Common myeloid progenitor, CD34-positive (primary cell): ENCODE measurements at regions not wholly inside any gene's neighbourhood (a gene's known extent, or its start where the extent isn't known, plus 50 kb on each side); places are given as distances from the start of the nearest gene placed in this dataset.

ENCODE experiments used
- CTCF ChIA-PET: fragments of 350-600 bp; sonication (Branson Sonifier 250); formaldehyde crosslinking; loops from one replicate; lab custom pipeline; 2021; ENCODE audit warnings: antibody characterized with exemption; lab: Charles Lee
- POLR2A ChIA-PET: fragments of 350-600 bp; sonication (Branson Sonifier 250); formaldehyde crosslinking; loops from one replicate; lab custom pipeline; 2021; ENCODE audit warnings: antibody characterized with exemption; lab: Charles Lee
- DNase-seq, 3 donors: peaks; one replicate each; pipeline versions ENCODE4 v3.0.0 to v3.0.0-alpha.2; 2013
- H3K27ac ChIP-seq, 2 experiments: 1 replicate in 1 of 2; 2 replicates in 1 of 2; pipeline ENCODE4 v1.7.0; 2013; ENCODE audit warnings: inconsistent platforms in 2 of 2, low read length in 2 of 2, mild to moderate bottlenecking in 2 of 2, low read depth in 1 of 2, moderate library complexity in 1 of 2; ENCODE audit not compliant: severe bottlenecking in 2 of 2, insufficient read depth in 1 of 2, poor library complexity in 1 of 2
- H3K27me3 ChIP-seq, 5 experiments: replicated peaks in 2 of 5; 1 replicate in 3 of 5; 2 replicates in 2 of 5; pipeline versions ENCODE4 v1.6.1 to v1.7.0; 2013; ENCODE audit warnings: low read length in 4 of 5, mild to moderate bottlenecking in 2 of 5, moderate library complexity in 2 of 5, inconsistent platforms in 1 of 5; ENCODE audit not compliant: insufficient read depth in 5 of 5, control insufficient read depth in 4 of 5
- H3K36me3 ChIP-seq, 4 experiments: 1 replicate in 2 of 4; 2 replicates in 2 of 4; pipeline versions ENCODE4 v1.6.1 to v1.7.0; 2013; ENCODE audit warnings: low read length in 3 of 4, control low read depth in 1 of 4, mild to moderate bottlenecking in 1 of 4; ENCODE audit not compliant: control insufficient read depth in 4 of 4, insufficient read depth in 4 of 4
- H3K4me1 ChIP-seq, 4 experiments: 1 replicate in 3 of 4; 2 replicates in 1 of 4; pipeline versions ENCODE4 v1.6.1 to v1.7.1; 2013; ENCODE audit warnings: low read length in 3 of 4, mild to moderate bottlenecking in 3 of 4, control low read depth in 1 of 4, inconsistent platforms in 1 of 4, moderate library complexity in 1 of 4; ENCODE audit not compliant: control insufficient read depth in 4 of 4, insufficient read depth in 4 of 4; ENCODE audit errors: control extremely low read depth in 1 of 4
- H3K4me3 ChIP-seq, 7 experiments: 1 replicate in 4 of 7; 2 replicates in 3 of 7; pipeline versions ENCODE4 v1.5.1 to v1.7.0; 2013; ENCODE audit warnings: mild to moderate bottlenecking in 7 of 7, low read length in 6 of 7, moderate library complexity in 6 of 7, inconsistent platforms in 2 of 7, low read depth in 2 of 7, control low read depth in 1 of 7; ENCODE audit not compliant: insufficient read depth in 4 of 7, control insufficient read depth in 1 of 7; ENCODE audit errors: extremely low read depth in 1 of 7
- H3K9me3 ChIP-seq, 5 experiments: 1 replicate in 4 of 5; 2 replicates in 1 of 5; pipeline versions ENCODE4 v1.6.1 to v1.7.1; 2013; ENCODE audit warnings: low read length in 4 of 5, mild to moderate bottlenecking in 2 of 5, inconsistent platforms in 1 of 5, low read depth in 1 of 5, moderate library complexity in 1 of 5; ENCODE audit not compliant: control insufficient read depth in 4 of 5, insufficient read depth in 2 of 5; ENCODE audit errors: control extremely low read depth in 1 of 5
- WGBS: methylation state at CpG from one replicate; pipeline ENCODE4 v1.1.5; 2013; ENCODE audit not compliant: insufficient coverage; 5-methylcytosine and 5-hydroxymethylcytosine counted together

GRCh38 chr7:84425702-84426259 lies 231.2 kb upstream of the SEMA3A start:
- no peaks in the 10 kb centered on the region for H3K27me3 ChIP-seq
- ChIA-PET CTCF (no interaction called here), POLR2A (no interaction called here)
- H3K9me3 ChIP-seq = no peaks in the 10 kb centered on the region
- peak in 2 of 3 donors; percentile 2 to 12 for DNase-seq
- no peak overlapping the region for H3K4me3 ChIP-seq
- no peaks in the 10 kb centered on the region for H3K4me1 ChIP-seq
- no CpG with 5 or more reads among the region's 5 CpGs for WGBS
- H3K36me3 ChIP-seq = no peaks in the 10 kb centered on the region
- H3K27ac ChIP-seq = no peak overlapping the region

DNA sequence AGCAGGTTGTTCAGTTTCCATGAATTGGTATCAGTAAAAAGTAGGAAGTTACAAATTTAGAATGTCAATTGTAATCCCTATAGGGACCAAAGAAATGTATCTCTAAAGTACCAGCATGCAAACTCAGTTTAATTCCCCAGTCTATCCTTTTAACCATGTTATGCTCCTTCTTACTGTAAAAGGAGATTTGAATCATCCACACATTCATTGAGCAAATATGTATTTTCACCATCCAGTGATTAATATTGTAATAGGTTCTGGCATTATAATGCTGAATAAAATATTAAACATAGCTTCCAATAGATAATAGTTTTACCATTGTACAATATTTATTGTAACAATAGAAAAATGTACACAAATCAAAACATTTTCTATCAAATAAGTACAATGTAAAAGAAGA lies 228.2 kb upstream of the SEMA3A start:
- Histone ChIP-seq H3K27ac (no peak overlapping the region), H3K27me3 (no peaks in the 10 kb centered on the region), H3K36me3 (no peaks in the 10 kb centered on the region), H3K9me3 (no peaks in the 10 kb centered on the region), H3K4me3 (no peak overlapping the region), H3K4me1 (no peaks in the 10 kb centered on the region)
- POLR2A ChIA-PET = no interaction called here
- DNase-seq = no peak
- CTCF ChIA-PET = no interaction called here

- H3K27ac ChIP-seq = no peak overlapping the region
- POLR2A ChIA-PET = no interaction called here
- no peaks in the 10 kb centered on the region for H3K4me1 ChIP-seq
- H3K27me3 ChIP-seq = no peaks in the 10 kb centered on the region
- H3K36me3 ChIP-seq = no peaks in the 10 kb centered on the region
- DNase-seq = no peak
- H3K9me3 ChIP-seq = peaks cover 0 to 1% (median 0%) of the 10 kb centered on the region in 5 experiments
- H3K4me3 ChIP-seq = no peak overlapping the region
- CTCF ChIA-PET = no interaction called here
- no CpG with 5 or more reads among the region's 2 CpGs for WGBS
Observed at GRCh38 chr7:84412161-84412969, 217.8 kb upstream of the SEMA3A start.

- Histone ChIP-seq H3K4me1 (no peaks in the 10 kb centered on the region), H3K27me3 (no peaks in the 10 kb centered on the region), H3K9me3 (peaks cover 0 to 5% (median 0%) of the 10 kb centered on the region in 5 experiments), H3K4me3 (no peak overlapping the region), H3K27ac (no peak overlapping the region), H3K36me3 (no peaks in the 10 kb centered on the region)
- POLR2A ChIA-PET = no interaction called here
- no peak for DNase-seq
- CTCF ChIA-PET = no interaction called here
- no CpG with 5 or more reads among the region's 1 CpG for WGBS
Observed at GRCh38 chr7:84399661-84400060, 205.1 kb upstream of the SEMA3A start.

- POLR2A ChIA-PET = no interaction called here
- no peaks in the 10 kb centered on the region for H3K9me3 ChIP-seq
- H3K36me3 ChIP-seq = no peaks in the 10 kb centered on the region
- no peak overlapping the region for H3K27ac ChIP-seq
- H3K4me1 ChIP-seq = no peaks in the 10 kb centered on the region
- H3K27me3 ChIP-seq = no peaks in the 10 kb centered on the region
- no peak overlapping the region for H3K4me3 ChIP-seq
- DNase-seq = no peak
- CTCF ChIA-PET = no interaction called here
Observed at GRCh38 chr7:84394219-84394618, 199.6 kb upstream of the SEMA3A start.

GRCh38 chr7:84393786-84394185 lies 199.2 kb upstream of the SEMA3A start:
- POLR2A ChIA-PET = no interaction called here
- no peaks in the 10 kb centered on the region for H3K9me3 ChIP-seq
- no peaks in the 10 kb centered on the region for H3K4me1 ChIP-seq
- H3K27me3 ChIP-seq = no peaks in the 10 kb centered on the region
- DNase-seq = no peak
- no peak overlapping the region for H3K4me3 ChIP-seq
- CTCF ChIA-PET = no interaction called here
- H3K27ac ChIP-seq = no peak overlapping the region
- no peaks in the 10 kb centered on the region for H3K36me3 ChIP-seq

DNA sequence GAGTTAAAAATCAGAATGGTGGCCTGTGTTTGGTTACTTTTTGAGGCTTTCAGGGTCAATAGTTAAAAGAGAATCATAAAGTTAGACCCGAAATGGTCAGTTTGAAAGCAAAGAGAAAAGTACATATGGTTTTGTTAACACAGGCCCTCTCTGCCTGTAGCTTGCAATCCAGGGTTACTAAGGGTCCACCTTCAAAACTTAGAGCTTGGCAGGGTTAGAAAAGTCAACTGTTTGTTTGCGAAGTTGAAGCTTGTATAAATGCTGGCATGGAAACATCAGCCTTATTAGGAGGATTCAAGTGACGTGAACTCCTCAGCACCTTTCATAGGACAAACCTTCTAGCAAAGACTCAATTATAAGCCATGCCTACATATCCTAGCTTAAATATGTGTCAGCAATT lies 196.3 kb upstream of the SEMA3A start:
- WGBS = 100% methylated on average over 1 of the region's 3 CpGs
- Histone ChIP-seq H3K27ac (no peak overlapping the region), H3K9me3 (no peaks in the 10 kb centered on the region), H3K36me3 (no peaks in the 10 kb centered on the region), H3K27me3 (no peaks in the 10 kb centered on the region), H3K4me1 (no peaks in the 10 kb centered on the region), H3K4me3 (no peak overlapping the region)
- POLR2A ChIA-PET = no interaction called here
- CTCF ChIA-PET = no interaction called here
- DNase-seq = no peak
